Hepatocyte (in vitro differentiated cells): ENCODE measurements at regions not wholly inside any gene's neighbourhood (a gene's known extent, or its start where the extent isn't known, plus 50 kb on each side); places are given as distances from the start of the nearest gene placed in this dataset.

Source experiments
- EZH2phosphoT487 ChIP-seq: fragments of 200-600 bp; sonication (generic); IDR thresholded peaks from one replicate; pipeline ENCODE4 v1.6.1; 2018; ENCODE audit warnings: antibody characterized with exemption, mild to moderate bottlenecking, low read depth, moderate library complexity; ENCODE audit not compliant: unreplicated experiment, severe bottlenecking
- TF ChIP-seq, protein P1 (sequence below): fragments of 200-600 bp; sonication (generic); IDR thresholded peaks from 2 replicates; pipeline ENCODE4 v1.5.1; 2016; ENCODE audit warnings: antibody characterized with exemption, mild to moderate bottlenecking; ENCODE audit not compliant: poor library complexity

DNA sequence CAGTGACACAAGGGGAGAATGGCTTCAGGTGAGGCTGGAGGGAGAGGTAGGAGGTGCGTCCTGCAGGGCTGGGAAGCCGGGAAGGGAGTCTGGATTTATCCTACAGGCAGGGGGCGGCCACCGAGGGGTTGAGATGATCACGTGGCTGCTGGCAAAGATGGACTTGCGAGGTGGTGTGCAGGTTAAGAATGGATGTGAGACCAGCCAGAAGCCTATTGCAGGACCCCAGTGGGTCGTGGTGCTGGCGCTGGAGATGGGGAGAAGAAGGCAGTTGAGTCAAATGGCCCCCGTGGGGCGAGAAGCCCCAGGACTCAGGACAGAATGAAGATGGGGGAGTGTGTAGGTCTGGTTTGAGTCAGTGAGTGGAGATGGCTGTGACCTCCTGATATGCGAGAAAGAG is 183.1 kb downstream of the FAM43A start:
- TF ChIP-seq, protein P1, sequence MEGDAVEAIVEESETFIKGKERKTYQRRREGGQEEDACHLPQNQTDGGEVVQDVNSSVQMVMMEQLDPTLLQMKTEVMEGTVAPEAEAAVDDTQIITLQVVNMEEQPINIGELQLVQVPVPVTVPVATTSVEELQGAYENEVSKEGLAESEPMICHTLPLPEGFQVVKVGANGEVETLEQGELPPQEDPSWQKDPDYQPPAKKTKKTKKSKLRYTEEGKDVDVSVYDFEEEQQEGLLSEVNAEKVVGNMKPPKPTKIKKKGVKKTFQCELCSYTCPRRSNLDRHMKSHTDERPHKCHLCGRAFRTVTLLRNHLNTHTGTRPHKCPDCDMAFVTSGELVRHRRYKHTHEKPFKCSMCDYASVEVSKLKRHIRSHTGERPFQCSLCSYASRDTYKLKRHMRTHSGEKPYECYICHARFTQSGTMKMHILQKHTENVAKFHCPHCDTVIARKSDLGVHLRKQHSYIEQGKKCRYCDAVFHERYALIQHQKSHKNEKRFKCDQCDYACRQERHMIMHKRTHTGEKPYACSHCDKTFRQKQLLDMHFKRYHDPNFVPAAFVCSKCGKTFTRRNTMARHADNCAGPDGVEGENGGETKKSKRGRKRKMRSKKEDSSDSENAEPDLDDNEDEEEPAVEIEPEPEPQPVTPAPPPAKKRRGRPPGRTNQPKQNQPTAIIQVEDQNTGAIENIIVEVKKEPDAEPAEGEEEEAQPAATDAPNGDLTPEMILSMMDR: no peak
- no peak for TF ChIP-seq EZH2phosphoT487
